ENCODE measurements at regions not wholly inside any gene's neighbourhood (a gene's known extent, or its start where the extent isn't known, plus 50 kb on each side); places are given as distances from the start of the nearest gene placed in this dataset.

DNA sequence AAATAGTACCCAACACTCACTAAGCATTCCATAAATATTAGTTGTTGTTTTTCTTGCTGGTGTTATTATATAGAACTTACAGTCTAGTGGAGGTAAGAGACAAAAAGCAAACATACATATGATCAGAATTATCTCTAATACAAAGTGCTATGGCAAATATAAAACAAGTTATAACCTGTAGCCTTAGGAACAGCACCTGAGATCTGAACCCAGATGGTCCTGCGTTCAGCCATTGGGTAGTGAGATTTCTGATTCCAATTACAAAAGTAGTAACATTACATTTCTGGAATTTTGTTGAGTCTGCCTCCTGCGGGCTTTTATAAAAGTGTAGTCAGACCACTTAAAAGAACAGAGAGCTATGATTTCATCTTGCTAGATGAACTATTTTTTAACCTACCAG lies 242.9 kb upstream of the ZNF462 start:
- no peak overlapping the region for H3K27ac Mint-ChIP-seq

More for the DNA sequence above, 242.9 kb upstream of the ZNF462 start:
- TF ChIP-seq, protein P1, sequence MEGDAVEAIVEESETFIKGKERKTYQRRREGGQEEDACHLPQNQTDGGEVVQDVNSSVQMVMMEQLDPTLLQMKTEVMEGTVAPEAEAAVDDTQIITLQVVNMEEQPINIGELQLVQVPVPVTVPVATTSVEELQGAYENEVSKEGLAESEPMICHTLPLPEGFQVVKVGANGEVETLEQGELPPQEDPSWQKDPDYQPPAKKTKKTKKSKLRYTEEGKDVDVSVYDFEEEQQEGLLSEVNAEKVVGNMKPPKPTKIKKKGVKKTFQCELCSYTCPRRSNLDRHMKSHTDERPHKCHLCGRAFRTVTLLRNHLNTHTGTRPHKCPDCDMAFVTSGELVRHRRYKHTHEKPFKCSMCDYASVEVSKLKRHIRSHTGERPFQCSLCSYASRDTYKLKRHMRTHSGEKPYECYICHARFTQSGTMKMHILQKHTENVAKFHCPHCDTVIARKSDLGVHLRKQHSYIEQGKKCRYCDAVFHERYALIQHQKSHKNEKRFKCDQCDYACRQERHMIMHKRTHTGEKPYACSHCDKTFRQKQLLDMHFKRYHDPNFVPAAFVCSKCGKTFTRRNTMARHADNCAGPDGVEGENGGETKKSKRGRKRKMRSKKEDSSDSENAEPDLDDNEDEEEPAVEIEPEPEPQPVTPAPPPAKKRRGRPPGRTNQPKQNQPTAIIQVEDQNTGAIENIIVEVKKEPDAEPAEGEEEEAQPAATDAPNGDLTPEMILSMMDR (conservative IDR thresholded peaks at IDR 0.05), result no peak
- Histone ChIP-seq H4K8ac (replicated peaks; ENCODE audit: insufficient read length, low read depth, low read length) (no peak overlapping the region), H3K9ac (ENCODE audit: extremely low read depth, insufficient read length, low read length) (no peak overlapping the region), H3K27me3 (ENCODE audit: insufficient read depth, low read length) (no peaks in the 10 kb centered on the region; the same call in 1 of the 2 replicates), H3K4me2 (ENCODE audit: insufficient read depth, insufficient read length, low read length) (no peak overlapping the region), H3T11ph (ENCODE audit: low read length) (no peak overlapping the region), H3K23ac (ENCODE audit: insufficient read length, low read depth, low read length) (no peak overlapping the region), H2AFZ (ENCODE audit: low read length) (no peak overlapping the region), H2BK20ac (ENCODE audit: low read depth, low read length, poor library complexity, severe bottlenecking) (no peak overlapping the region), H2AK5ac (ENCODE audit: insufficient read length, low read length) (no peak overlapping the region), H3K23me2 (ENCODE audit: insufficient read length, low read depth, low read length, poor library complexity, severe bottlenecking) (no peaks in the 10 kb centered on the region), H3K79me1 (ENCODE audit: insufficient read depth, low read depth, low read length, poor library complexity, severe bottlenecking) (no peaks in the 10 kb centered on the region), H3K9me3 (ENCODE audit: control insufficient read depth, low read depth, low read length) (no peaks in the 10 kb centered on the region), H2BK5ac (ENCODE audit: insufficient read length, low read length) (no peak overlapping the region), H3K18ac (ENCODE audit: insufficient read length, low read depth, low read length) (no peak overlapping the region), H2BK12ac (ENCODE audit: insufficient read length, low read depth, low read length) (no peak overlapping the region), H3K4me1 (ENCODE audit: insufficient read depth, low read length) (peaks cover 18% of the 10 kb centered on the region; the same call in 1 of the 2 replicates), H3K27ac (ENCODE audit: insufficient read length, low read depth, low read length) (no peak overlapping the region), H4K5ac (ENCODE audit: insufficient read length, low read depth, low read length) (no peak overlapping the region), H2BK15ac (ENCODE audit: low read depth, low read length) (no peak overlapping the region), H3K79me2 (ENCODE audit: insufficient read depth, low read length) (no peaks in the 10 kb centered on the region), H3K4ac (ENCODE audit: low read depth, low read length) (no peak overlapping the region), H3K14ac (ENCODE audit: insufficient read depth, low read length) (no peak overlapping the region), H3K56ac (ENCODE audit: insufficient read length, low read depth, low read length) (no peak overlapping the region), H2BK120ac (ENCODE audit: low read depth, low read length, poor library complexity, severe bottlenecking) (no peak overlapping the region), H4K91ac (ENCODE audit: insufficient read length, low read depth, low read length) (no peak overlapping the region), H4K20me1 (ENCODE audit: control insufficient read depth, insufficient read depth, insufficient read length) (no peaks in the 10 kb centered on the region)
- Mint-ChIP-seq H3K4me3 (no peak overlapping the region), H3K4me1 (peaks cover 42 to 48% of the 10 kb centered on the region in 2 experiments), H3K36me3 (ENCODE audit: insufficient read depth in 1 of 3, low read depth in 3 of 3) (no peaks in the 10 kb centered on the region; a peak in 1 of 7 replicates), H3K9me3 (no peaks in the 10 kb centered on the region), H3K27me3 (ENCODE audit: low read depth) (peaks cover 3% of the 10 kb centered on the region)
- DNase-seq, result no peak
- WGBS (ENCODE audit: extremely low coverage, insufficient read length, low lambda C conversion rate), result no CpG with 5 or more reads among the region's 2 CpGs

Data from H9 (cell line).